ENCODE measurements at regions not wholly inside any gene's neighbourhood (a gene's known extent, or its start where the extent isn't known, plus 50 kb on each side); places are given as distances from the start of the nearest gene placed in this dataset.

DNA sequence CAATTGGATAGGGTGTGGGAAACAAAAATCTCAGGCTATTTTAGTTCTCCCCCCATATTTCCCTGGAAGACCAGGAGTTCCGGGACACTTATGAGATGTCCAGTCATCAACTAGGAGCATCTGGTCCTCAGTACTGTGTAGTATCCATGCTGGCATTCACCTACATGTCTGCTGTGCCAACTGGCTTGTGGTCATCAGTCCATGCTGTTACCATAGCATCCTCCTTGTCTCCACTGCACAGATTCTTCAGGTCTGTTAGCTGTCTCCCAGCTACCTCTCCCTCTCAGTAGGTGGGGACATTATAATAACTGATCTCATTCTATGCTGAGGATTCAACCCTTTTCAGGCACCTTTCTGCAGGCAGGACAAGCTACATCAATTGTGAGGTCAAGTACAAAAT is 302.9 kb downstream of the BARHL2 start:
- Histone ChIP-seq H3K27me3 (ENCODE audit: control insufficient read depth in 2 of 2, insufficient read depth in 2 of 2, low read length in 2 of 2) (peaks cover 0 to 6% of the 10 kb centered on the region in 2 experiments), H3K27ac (ENCODE audit: insufficient read depth, low read depth, low read length) (no peak overlapping the region), H3K9me3 (replicated peaks; ENCODE audit: control insufficient read depth, insufficient read depth, low read length) (no peaks in the 10 kb centered on the region), H3K4me2 (ENCODE audit: insufficient read depth, low read length) (no peak overlapping the region), H3K9ac (replicated peaks; ENCODE audit: extremely low read depth, insufficient read depth, low read length) (no peak overlapping the region), H2AFZ (ENCODE audit: low read depth, low read length) (no peak overlapping the region), H3K36me3 (ENCODE audit: control insufficient read depth in 2 of 2, extremely low read depth in 1 of 2, insufficient read depth in 2 of 2, low read length in 2 of 2) (no peaks in the 10 kb centered on the region), H3K4me3 (replicated peaks in 1 of 3; ENCODE audit: insufficient read depth in 1 of 3, low read depth in 1 of 3, low read length in 3 of 3) (no peak overlapping the region), H4K20me1 (replicated peaks; ENCODE audit: control insufficient read depth, extremely low read depth, insufficient read depth, low read length) (no peaks in the 10 kb centered on the region), H3K4me1 (ENCODE audit: control insufficient read depth, extremely low read depth, insufficient read depth, low read length) (no peaks in the 10 kb centered on the region), H3K9me1 (replicated peaks; ENCODE audit: control insufficient read depth, extremely low read depth, insufficient read depth, low read length) (no peaks in the 10 kb centered on the region), H3K79me2 (ENCODE audit: control insufficient read depth, insufficient read depth, low read length) (no peaks in the 10 kb centered on the region)
- TF ChIP-seq GATA2 (IDR thresholded peaks at IDR 0.05; ENCODE audit: insufficient read depth, insufficient read length, low read depth, low read length), result no peak
- no peak for TF ChIP-seq POLR2AphosphoS5 (IDR thresholded peaks at IDR 0.05; ENCODE audit: insufficient read depth, low read depth, low read length)
- TF ChIP-seq EZH2 (IDR thresholded peaks at IDR 0.05; ENCODE audit: borderline replicate concordance, low read depth, low read length, severe bottlenecking), result no peak
- TF ChIP-seq, protein P1, sequence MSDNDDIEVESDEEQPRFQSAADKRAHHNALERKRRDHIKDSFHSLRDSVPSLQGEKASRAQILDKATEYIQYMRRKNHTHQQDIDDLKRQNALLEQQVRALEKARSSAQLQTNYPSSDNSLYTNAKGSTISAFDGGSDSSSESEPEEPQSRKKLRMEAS (IDR thresholded peaks at IDR 0.05; ENCODE audit: insufficient read depth, insufficient read length), result no peak
- TF ChIP-seq, protein P2, sequence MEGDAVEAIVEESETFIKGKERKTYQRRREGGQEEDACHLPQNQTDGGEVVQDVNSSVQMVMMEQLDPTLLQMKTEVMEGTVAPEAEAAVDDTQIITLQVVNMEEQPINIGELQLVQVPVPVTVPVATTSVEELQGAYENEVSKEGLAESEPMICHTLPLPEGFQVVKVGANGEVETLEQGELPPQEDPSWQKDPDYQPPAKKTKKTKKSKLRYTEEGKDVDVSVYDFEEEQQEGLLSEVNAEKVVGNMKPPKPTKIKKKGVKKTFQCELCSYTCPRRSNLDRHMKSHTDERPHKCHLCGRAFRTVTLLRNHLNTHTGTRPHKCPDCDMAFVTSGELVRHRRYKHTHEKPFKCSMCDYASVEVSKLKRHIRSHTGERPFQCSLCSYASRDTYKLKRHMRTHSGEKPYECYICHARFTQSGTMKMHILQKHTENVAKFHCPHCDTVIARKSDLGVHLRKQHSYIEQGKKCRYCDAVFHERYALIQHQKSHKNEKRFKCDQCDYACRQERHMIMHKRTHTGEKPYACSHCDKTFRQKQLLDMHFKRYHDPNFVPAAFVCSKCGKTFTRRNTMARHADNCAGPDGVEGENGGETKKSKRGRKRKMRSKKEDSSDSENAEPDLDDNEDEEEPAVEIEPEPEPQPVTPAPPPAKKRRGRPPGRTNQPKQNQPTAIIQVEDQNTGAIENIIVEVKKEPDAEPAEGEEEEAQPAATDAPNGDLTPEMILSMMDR (IDR thresholded peaks at IDR 0.05; ENCODE audit: extremely low read depth in 1 of 2, insufficient read depth in 1 of 2, low read depth in 1 of 2, low read length in 2 of 2), result no peak
- no peak for TF ChIP-seq JUN (IDR thresholded peaks at IDR 0.05; ENCODE audit: borderline replicate concordance, insufficient read depth, insufficient read length, low read depth)
- no peak for TF ChIP-seq FOS (IDR thresholded peaks at IDR 0.05; ENCODE audit: borderline replicate concordance, insufficient read depth, low read length)
- TF ChIP-seq POLR2A (IDR thresholded peaks at IDR 0.05; ENCODE audit: low read depth, low read length), result no peak
- no peak for TF ChIP-seq MYC (IDR thresholded peaks at IDR 0.05; ENCODE audit: low read depth, low read length)
- no peak for FAIRE-seq
- intact Hi-C loops (cut with micrococcal nuclease), result no loop called here
- dilution Hi-C loops (cut with MboI; ENCODE audit: extremely low pct_ligation_motif_present, low sequenced_read_pairs), result no loop called here
- no peak for DNase-seq (ENCODE audit: low read depth, low spot score)
- ChIA-PET CTCF (no interaction called here), POLR2A (no interaction called here)
- BruUV-seq (replicated peaks), result no TSS peak

Data from endothelial cell of umbilical vein (primary cell).